ENCODE measurements at regions not wholly inside any gene's neighbourhood (a gene's known extent, or its start where the extent isn't known, plus 50 kb on each side); places are given as distances from the start of the nearest gene placed in this dataset.

DNA sequence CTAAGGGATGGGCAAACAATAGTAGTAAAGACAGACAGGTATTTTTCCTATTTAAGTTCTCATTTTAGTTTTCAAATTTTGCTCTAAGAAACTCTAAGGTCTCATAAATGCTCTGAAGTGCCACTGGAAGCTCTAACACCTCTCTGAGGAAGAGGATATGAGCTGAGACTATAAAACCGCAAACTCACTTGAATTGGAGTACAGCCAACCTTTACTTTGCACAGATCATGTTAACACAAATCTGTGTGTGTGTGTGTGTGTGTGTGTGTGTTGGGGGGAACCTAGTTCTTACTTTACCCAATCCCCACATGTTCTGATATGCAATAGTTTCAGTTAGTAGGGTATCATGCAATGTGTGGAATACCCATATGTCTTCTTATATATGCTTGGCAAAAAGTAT, 446.8 kb downstream of the CHL1 start:
- Histone ChIP-seq H3K9me3 (ENCODE audit: low read length) (0 out of 2 replicates have a peak, but pooled peaks cover 34% of the 10 kb centered on the region), H2AFZ (ENCODE audit: low read length) (no peak overlapping the region), H3K27ac (ENCODE audit: low read length) (no peak overlapping the region), H3K9me2 (replicated peaks; ENCODE audit: low read length) (no peaks in the 10 kb centered on the region), H3K27me3 (ENCODE audit: low read length) (no peaks in the 10 kb centered on the region), H3K4me3 (ENCODE audit: low read length) (no peak overlapping the region), H3K4me2 (ENCODE audit: low read length) (no peak overlapping the region), H3K36me3 (ENCODE audit: low read depth, low read length) (no peaks in the 10 kb centered on the region), H3K4me1 (ENCODE audit: insufficient read depth, low read length) (no peaks in the 10 kb centered on the region), H3K9ac (ENCODE audit: low read length) (no peak overlapping the region), H3K79me2 (ENCODE audit: low read length) (no peaks in the 10 kb centered on the region), H4K20me1 (ENCODE audit: low read length) (no peaks in the 10 kb centered on the region), H3F3A (ENCODE audit: low read length, unreplicated experiment) (no peaks in the 10 kb centered on the region)
- ChIA-PET POLR2A (ENCODE audit: unreplicated experiment) (no interaction called here), CTCF (no interaction called here)
- TF ChIP-seq EZH2 (IDR thresholded peaks at IDR 0.05; ENCODE audit: low read length, unreplicated experiment) (no peak), EZH2phosphoT487 (IDR thresholded peaks at IDR 0.05; ENCODE audit: borderline replicate concordance, low read length) (no peak)
- TF ChIP-seq, protein P1, sequence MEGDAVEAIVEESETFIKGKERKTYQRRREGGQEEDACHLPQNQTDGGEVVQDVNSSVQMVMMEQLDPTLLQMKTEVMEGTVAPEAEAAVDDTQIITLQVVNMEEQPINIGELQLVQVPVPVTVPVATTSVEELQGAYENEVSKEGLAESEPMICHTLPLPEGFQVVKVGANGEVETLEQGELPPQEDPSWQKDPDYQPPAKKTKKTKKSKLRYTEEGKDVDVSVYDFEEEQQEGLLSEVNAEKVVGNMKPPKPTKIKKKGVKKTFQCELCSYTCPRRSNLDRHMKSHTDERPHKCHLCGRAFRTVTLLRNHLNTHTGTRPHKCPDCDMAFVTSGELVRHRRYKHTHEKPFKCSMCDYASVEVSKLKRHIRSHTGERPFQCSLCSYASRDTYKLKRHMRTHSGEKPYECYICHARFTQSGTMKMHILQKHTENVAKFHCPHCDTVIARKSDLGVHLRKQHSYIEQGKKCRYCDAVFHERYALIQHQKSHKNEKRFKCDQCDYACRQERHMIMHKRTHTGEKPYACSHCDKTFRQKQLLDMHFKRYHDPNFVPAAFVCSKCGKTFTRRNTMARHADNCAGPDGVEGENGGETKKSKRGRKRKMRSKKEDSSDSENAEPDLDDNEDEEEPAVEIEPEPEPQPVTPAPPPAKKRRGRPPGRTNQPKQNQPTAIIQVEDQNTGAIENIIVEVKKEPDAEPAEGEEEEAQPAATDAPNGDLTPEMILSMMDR (conservative IDR thresholded peaks at IDR 0.05; ENCODE audit: low read depth, low read length): no peak
- intact Hi-C loops (cut with micrococcal nuclease): no loop called here
- no TSS peak for BruUV-seq (replicated peaks)
- no peak for DNase-seq
- no peak for ATAC-seq

DNA sequence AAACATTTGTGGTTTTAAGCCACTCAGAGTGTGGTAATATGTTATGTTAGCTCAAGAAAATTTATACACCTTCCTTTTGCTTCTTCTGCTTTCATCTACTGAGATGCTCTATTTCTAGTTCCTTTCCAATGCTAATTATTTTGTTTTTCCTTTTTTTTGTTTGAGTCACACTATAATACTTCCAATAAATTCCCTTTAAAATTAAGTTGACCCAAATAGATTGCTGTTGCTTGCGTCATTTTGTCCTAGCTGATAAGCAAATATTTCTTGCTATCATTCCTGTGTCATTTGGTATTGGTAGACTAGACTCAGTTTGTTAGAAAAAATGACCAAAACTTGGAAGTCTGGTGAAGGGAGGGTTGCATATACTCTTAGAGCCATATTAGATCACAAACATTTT, 437.0 kb upstream of the CNTN6 start:
- intact Hi-C loops (cut with micrococcal nuclease): no loop called here
- Histone ChIP-seq H3F3A (ENCODE audit: low read length, unreplicated experiment) (no peaks in the 10 kb centered on the region), H3K9me3 (ENCODE audit: low read length) (peaks cover 15% of the 10 kb centered on the region; the same call in 1 of the 2 replicates), H3K27me3 (ENCODE audit: low read length) (no peaks in the 10 kb centered on the region), H3K4me2 (ENCODE audit: low read length) (no peak overlapping the region), H4K20me1 (ENCODE audit: low read length) (no peaks in the 10 kb centered on the region), H3K4me3 (ENCODE audit: low read length) (no peak overlapping the region), H3K9me2 (replicated peaks; ENCODE audit: low read length) (no peaks in the 10 kb centered on the region), H3K36me3 (ENCODE audit: low read depth, low read length) (no peaks in the 10 kb centered on the region), H3K27ac (ENCODE audit: low read length) (no peak overlapping the region), H3K79me2 (ENCODE audit: low read length) (no peaks in the 10 kb centered on the region), H2AFZ (ENCODE audit: low read length) (no peak overlapping the region), H3K9ac (ENCODE audit: low read length) (no peak overlapping the region), H3K4me1 (ENCODE audit: insufficient read depth, low read length) (no peaks in the 10 kb centered on the region)
- DNase-seq (no peak), ATAC-seq (no peak)
- CTCF ChIA-PET: no interaction called here
- POLR2A ChIA-PET (ENCODE audit: unreplicated experiment): no interaction called here
- BruUV-seq (replicated peaks): no TSS peak
- TF ChIP-seq, protein P1 (conservative IDR thresholded peaks at IDR 0.05; ENCODE audit: low read depth, low read length): no peak
- no peak for TF ChIP-seq EZH2phosphoT487 (IDR thresholded peaks at IDR 0.05; ENCODE audit: borderline replicate concordance, low read length)
- no peak for TF ChIP-seq EZH2 (IDR thresholded peaks at IDR 0.05; ENCODE audit: low read length, unreplicated experiment)

DNA sequence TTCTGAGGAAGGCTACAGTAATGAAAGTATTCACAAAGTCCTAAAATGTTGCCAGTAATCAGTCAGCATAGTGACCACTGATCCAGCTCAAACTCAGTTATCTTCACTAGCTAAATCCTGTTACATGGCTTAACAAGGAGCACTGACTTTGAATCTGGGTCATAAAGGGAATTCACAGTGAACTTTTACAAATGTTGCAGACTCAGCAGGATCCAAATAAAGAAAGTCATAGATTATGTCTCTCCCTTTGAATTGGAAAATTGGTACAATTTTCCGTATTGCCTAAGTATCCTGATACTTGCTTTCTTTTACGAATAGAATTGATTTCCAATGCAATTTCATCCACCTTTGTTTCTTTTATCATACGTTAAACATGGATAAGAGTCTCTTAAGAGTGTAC, 431.5 kb upstream of the CNTN6 start:
- intact Hi-C loops (cut with micrococcal nuclease): no loop called here
- Histone ChIP-seq H3K9ac (ENCODE audit: low read length) (no peak overlapping the region), H4K20me1 (ENCODE audit: low read length) (no peaks in the 10 kb centered on the region), H3K36me3 (ENCODE audit: low read depth, low read length) (no peaks in the 10 kb centered on the region), H2AFZ (ENCODE audit: low read length) (no peak overlapping the region), H3K4me3 (ENCODE audit: low read length) (no peak overlapping the region), H3K9me2 (replicated peaks; ENCODE audit: low read length) (no peaks in the 10 kb centered on the region), H3F3A (ENCODE audit: low read length, unreplicated experiment) (no peaks in the 10 kb centered on the region), H3K27me3 (ENCODE audit: low read length) (no peaks in the 10 kb centered on the region), H3K4me2 (ENCODE audit: low read length) (no peak overlapping the region), H3K4me1 (ENCODE audit: insufficient read depth, low read length) (no peaks in the 10 kb centered on the region), H3K79me2 (ENCODE audit: low read length) (no peaks in the 10 kb centered on the region), H3K27ac (ENCODE audit: low read length) (no peak overlapping the region), H3K9me3 (ENCODE audit: low read length) (peaks cover 31% of the 10 kb centered on the region; the same call in 1 of the 2 replicates)
- TF ChIP-seq EZH2phosphoT487 (IDR thresholded peaks at IDR 0.05; ENCODE audit: borderline replicate concordance, low read length): no peak
- ATAC-seq (no peak), DNase-seq (no peak)
- no TSS peak for BruUV-seq (replicated peaks)
- POLR2A ChIA-PET (ENCODE audit: unreplicated experiment): no interaction called here
- CTCF ChIA-PET: no interaction called here
